HFFc6 (cell line): ENCODE measurements at regions not wholly inside any gene's neighbourhood (a gene's known extent, or its start where the extent isn't known, plus 50 kb on each side); places are given as distances from the start of the nearest gene placed in this dataset.
A peak's percentile ranks its signal among the peaks of the same experiment; 100 is the strongest.
"Not testable (repeated sequence)": the region's sequence is repeated elsewhere in the genome, so short reads cannot be mapped to it uniquely, and the experiment has no call there.

Source experiments
- DNase-seq: peaks from one replicate; pipeline ENCODE4 v3.0.0-alpha.2; 2018
- H3K27ac Mint-ChIP-seq: 2 replicates; pipeline ENCODE4 v1.8.0; 2020; ENCODE audit warnings: mild to moderate bottlenecking, mixed read lengths
- H3K27me3 Mint-ChIP-seq: 2 replicates; pipeline ENCODE4 v1.8.0; 2021; ENCODE audit warnings: mild to moderate bottlenecking, moderate library complexity, mixed read lengths; ENCODE audit not compliant: insufficient read depth
- H3K36me3 Mint-ChIP-seq: 2 replicates; pipeline ENCODE4 v1.8.0; 2021; ENCODE audit warnings: low read depth, mixed read lengths
- H3K4me1 Mint-ChIP-seq: 2 replicates; pipeline ENCODE4 v1.8.0; 2020; ENCODE audit warnings: low read depth, mixed read lengths
- H3K4me3 Mint-ChIP-seq: 2 replicates; pipeline ENCODE4 v1.8.0; 2020; ENCODE audit warnings: mild to moderate bottlenecking, moderate library complexity, mixed read lengths
- H3K9me3 Mint-ChIP-seq: 2 replicates; pipeline ENCODE4 v1.8.0; 2020; ENCODE audit warnings: mild to moderate bottlenecking, mixed read lengths
- TF ChIP-seq, protein P1 (sequence below): fragments of 200-600 bp; sonication (generic); IDR thresholded peaks from 2 replicates; pipeline ENCODE4 v1.5.0; 2021; ENCODE audit warnings: antibody characterized with exemption, mild to moderate bottlenecking

DNA sequence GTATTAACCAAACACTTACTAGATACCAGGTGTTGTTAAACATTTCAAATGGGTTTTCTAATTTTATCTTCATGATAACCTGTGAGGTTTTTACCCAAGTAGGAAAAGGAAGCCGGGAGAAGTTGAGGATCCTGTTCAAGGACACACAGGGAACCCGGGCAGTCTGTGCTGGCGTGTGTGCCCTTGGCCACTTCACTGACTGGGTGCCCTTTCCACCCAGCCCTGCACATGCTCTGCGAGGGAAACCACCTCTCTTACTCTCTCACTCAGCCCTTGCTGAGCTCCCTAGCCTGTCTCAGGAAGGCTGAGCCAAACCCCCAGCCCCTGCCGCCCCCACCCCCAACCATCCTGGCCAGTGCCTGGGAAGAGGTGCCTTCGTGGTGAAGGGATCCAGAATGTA is 51.8 kb downstream of the TEX44 start:
- H3K4me3 Mint-ChIP-seq: no peak overlapping the region
- H3K27ac Mint-ChIP-seq: peak overlapping the region; percentile 57
- DNase-seq: no peak
- peaks cover 21% of the 10 kb centered on the region for H3K4me1 Mint-ChIP-seq
- TF ChIP-seq, protein P1, sequence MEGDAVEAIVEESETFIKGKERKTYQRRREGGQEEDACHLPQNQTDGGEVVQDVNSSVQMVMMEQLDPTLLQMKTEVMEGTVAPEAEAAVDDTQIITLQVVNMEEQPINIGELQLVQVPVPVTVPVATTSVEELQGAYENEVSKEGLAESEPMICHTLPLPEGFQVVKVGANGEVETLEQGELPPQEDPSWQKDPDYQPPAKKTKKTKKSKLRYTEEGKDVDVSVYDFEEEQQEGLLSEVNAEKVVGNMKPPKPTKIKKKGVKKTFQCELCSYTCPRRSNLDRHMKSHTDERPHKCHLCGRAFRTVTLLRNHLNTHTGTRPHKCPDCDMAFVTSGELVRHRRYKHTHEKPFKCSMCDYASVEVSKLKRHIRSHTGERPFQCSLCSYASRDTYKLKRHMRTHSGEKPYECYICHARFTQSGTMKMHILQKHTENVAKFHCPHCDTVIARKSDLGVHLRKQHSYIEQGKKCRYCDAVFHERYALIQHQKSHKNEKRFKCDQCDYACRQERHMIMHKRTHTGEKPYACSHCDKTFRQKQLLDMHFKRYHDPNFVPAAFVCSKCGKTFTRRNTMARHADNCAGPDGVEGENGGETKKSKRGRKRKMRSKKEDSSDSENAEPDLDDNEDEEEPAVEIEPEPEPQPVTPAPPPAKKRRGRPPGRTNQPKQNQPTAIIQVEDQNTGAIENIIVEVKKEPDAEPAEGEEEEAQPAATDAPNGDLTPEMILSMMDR: no peak
- no peaks in the 10 kb centered on the region for H3K9me3 Mint-ChIP-seq
- H3K36me3 Mint-ChIP-seq: no peaks in the 10 kb centered on the region
- no peaks in the 10 kb centered on the region for H3K27me3 Mint-ChIP-seq

- H3K36me3 Mint-ChIP-seq: no peaks in the 10 kb centered on the region
- no peak for DNase-seq
- TF ChIP-seq, protein P1: no peak
- H3K4me3 Mint-ChIP-seq: no peak overlapping the region
- H3K27ac Mint-ChIP-seq: no peak overlapping the region
- no peaks in the 10 kb centered on the region for H3K9me3 Mint-ChIP-seq
- H3K4me1 Mint-ChIP-seq: peaks cover 14% of the 10 kb centered on the region
- no peaks in the 10 kb centered on the region for H3K27me3 Mint-ChIP-seq
Measured at GRCh38 chr2:231646476-231646875, 53.8 kb downstream of the TEX44 start.

GRCh38 chr2:231648579-231649174 is 56.0 kb downstream of the TEX44 start:
- Mint-ChIP-seq H3K4me3 (no peak overlapping the region), H3K27ac (no peak overlapping the region), H3K9me3 (no peaks in the 10 kb centered on the region), H3K27me3 (no peaks in the 10 kb centered on the region), H3K36me3 (no peaks in the 10 kb centered on the region), H3K4me1 (no peaks in the 10 kb centered on the region)
- TF ChIP-seq, protein P1: peak; percentile 78
- DNase-seq: peak; percentile 46

GRCh38 chr2:231651561-231651960 is 56.8 kb upstream of the PTMA start:
- H3K4me3 Mint-ChIP-seq, H3K4me1 Mint-ChIP-seq, DNase-seq, H3K27ac Mint-ChIP-seq, H3K27me3 Mint-ChIP-seq, H3K9me3 Mint-ChIP-seq, H3K36me3 Mint-ChIP-seq: not testable (repeated sequence)

DNA sequence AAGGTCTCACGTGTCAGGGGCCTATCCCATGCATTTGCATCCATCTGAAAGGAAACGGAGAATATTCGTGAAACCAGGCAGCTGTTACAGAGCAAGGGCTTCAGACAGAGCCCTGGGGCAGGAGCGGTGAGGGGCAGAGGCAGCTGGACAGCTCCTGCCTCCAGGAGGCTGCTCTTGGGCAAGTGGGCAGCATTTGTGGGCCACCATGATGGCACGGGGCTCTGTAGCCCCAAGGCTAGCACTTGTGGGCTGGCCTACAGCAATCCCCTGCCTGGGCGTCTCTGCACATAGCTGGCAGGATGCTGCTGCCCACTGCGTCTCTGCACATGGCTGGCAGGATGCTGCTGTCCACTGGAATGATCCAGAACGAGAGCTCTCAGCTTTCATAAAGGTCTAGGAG is 52.8 kb upstream of the PTMA start:
- no peak for DNase-seq
- H3K9me3 Mint-ChIP-seq: no peaks in the 10 kb centered on the region
- no peak overlapping the region for H3K27ac Mint-ChIP-seq
- H3K27me3 Mint-ChIP-seq: no peaks in the 10 kb centered on the region
- no peaks in the 10 kb centered on the region for H3K36me3 Mint-ChIP-seq
- peaks cover 7% of the 10 kb centered on the region; the same call in 1 of the 2 replicates for H3K4me1 Mint-ChIP-seq
- no peak overlapping the region for H3K4me3 Mint-ChIP-seq
- TF ChIP-seq, protein P1: no peak

DNA sequence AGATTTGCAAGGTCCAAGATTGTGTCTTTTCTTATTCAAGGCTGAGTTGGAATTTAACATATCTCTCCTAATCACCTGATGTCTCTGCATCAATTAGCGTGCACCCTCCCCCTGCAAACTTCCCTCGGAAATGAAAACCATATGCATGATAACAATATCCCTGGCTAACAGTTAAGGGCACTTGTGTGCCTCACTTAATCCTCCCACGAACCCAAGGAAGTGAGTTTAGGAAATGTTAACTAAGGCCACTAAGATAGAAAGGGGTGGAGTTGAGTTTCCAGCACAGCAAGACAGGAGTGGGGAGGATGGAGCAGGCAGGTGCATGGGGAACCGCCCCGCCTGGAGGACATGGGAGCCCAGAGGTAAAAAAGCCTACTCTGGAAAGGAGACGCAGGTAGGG is 52.4 kb upstream of the PTMA start:
- no peak overlapping the region for H3K27ac Mint-ChIP-seq
- no peaks in the 10 kb centered on the region for H3K27me3 Mint-ChIP-seq
- no peak for DNase-seq
- H3K9me3 Mint-ChIP-seq: no peaks in the 10 kb centered on the region
- H3K36me3 Mint-ChIP-seq: no peaks in the 10 kb centered on the region
- H3K4me1 Mint-ChIP-seq: peaks cover 7% of the 10 kb centered on the region; the same call in 1 of the 2 replicates
- TF ChIP-seq, protein P1: no peak
- no peak overlapping the region for H3K4me3 Mint-ChIP-seq
